ENCODE measurements at regions not wholly inside any gene's neighbourhood (a gene's known extent, or its start where the extent isn't known, plus 50 kb on each side); places are given as distances from the start of the nearest gene placed in this dataset.
"Not testable (repeated sequence)": the region's sequence is repeated elsewhere in the genome, so short reads cannot be mapped to it uniquely, and the experiment has no call there.

GRCh38 chr5:99900302-99900852 is 634.8 kb upstream of the FAM174A start:
- no peak for DNase-seq (ENCODE audit: low spot score)

- no peak for DNase-seq (ENCODE audit: low spot score)
Measured at GRCh38 chr5:99879791-99880511, 655.2 kb upstream of the FAM174A start.

GRCh38 chr5:99878830-99879229 is 656.3 kb upstream of the FAM174A start:
- no peak for DNase-seq (ENCODE audit: low spot score)

GRCh38 chr5:99866740-99867139 is 668.4 kb upstream of the FAM174A start:
- no peak for DNase-seq (ENCODE audit: low spot score)

- no peak for DNase-seq (ENCODE audit: low spot score)
Measured at GRCh38 chr5:99865159-99865558, 670.0 kb upstream of the FAM174A start.

GRCh38 chr5:99835791-99836190 is 699.4 kb upstream of the FAM174A start:
- no peak for DNase-seq (ENCODE audit: low spot score)

GRCh38 chr5:99827136-99827535 is 708.0 kb upstream of the FAM174A start:
- DNase-seq (ENCODE audit: low spot score): no peak

GRCh38 chr5:99817796-99818195 is 717.4 kb upstream of the FAM174A start:
- DNase-seq (ENCODE audit: low spot score): no peak

GRCh38 chr5:99814321-99815063 is 720.7 kb upstream of the FAM174A start:
- DNase-seq (ENCODE audit: low spot score): no peak

GRCh38 chr5:99808657-99809230 is 726.4 kb upstream of the FAM174A start:
- no peak for DNase-seq (ENCODE audit: low spot score)

- DNase-seq (ENCODE audit: low spot score): no peak
Measured at GRCh38 chr5:99807346-99807745, 727.8 kb upstream of the FAM174A start.

GRCh38 chr5:99795031-99795430 is 740.1 kb upstream of the FAM174A start:
- no peak for DNase-seq (ENCODE audit: low spot score)

- DNase-seq (ENCODE audit: low spot score): no peak
Measured at GRCh38 chr5:99788482-99788881, 746.7 kb upstream of the FAM174A start.

- no peak for DNase-seq (ENCODE audit: low spot score)
Measured at GRCh38 chr5:99775189-99775588, 760.0 kb upstream of the FAM174A start.

- DNase-seq (ENCODE audit: low spot score): no peak
Measured at GRCh38 chr5:99773290-99773689, 761.9 kb upstream of the FAM174A start.

GRCh38 chr5:99771296-99771695 is 763.9 kb upstream of the FAM174A start:
- no peak for DNase-seq (ENCODE audit: low spot score)

- DNase-seq (ENCODE audit: low spot score): no peak
Measured at GRCh38 chr5:99765011-99765410, 770.2 kb upstream of the FAM174A start.

- DNase-seq (ENCODE audit: low spot score): no peak
Measured at GRCh38 chr5:99763021-99763774, 772.0 kb upstream of the FAM174A start.

GRCh38 chr5:99747342-99747741 is 787.8 kb upstream of the FAM174A start:
- no peak for DNase-seq (ENCODE audit: low spot score)

GRCh38 chr5:99733146-99733545 is 802.0 kb upstream of the FAM174A start:
- not testable (repeated sequence) for DNase-seq (ENCODE audit: low spot score)

- DNase-seq (ENCODE audit: low spot score): not testable (repeated sequence)
Measured at GRCh38 chr5:99730653-99731052, 801.8 kb upstream of the CHD1 start.

- DNase-seq (ENCODE audit: low spot score): no peak
Measured at GRCh38 chr5:99724732-99725290, 796.0 kb upstream of the CHD1 start.
